Lower lobe of right lung (tissue), 2 donors: ENCODE measurements at regions not wholly inside any gene's neighbourhood (a gene's known extent, or its start where the extent isn't known, plus 50 kb on each side); places are given as distances from the start of the nearest gene placed in this dataset.

Source experiments
- ATAC-seq, 2 donors: fragments of 200-7000 bp; cut with Tn5 transposase; one replicate each; pipeline ENCODE4 v1.9.1; 2020 to 2022; ENCODE audit warnings: mild to moderate bottlenecking in 2 of 2, moderate library complexity in 2 of 2
- DNase-seq: peaks from one replicate; pipeline ENCODE4 v3.0.0-alpha.2; 2020
- H3K27ac ChIP-seq: fragments of 200-600 bp; one replicate; pipeline ENCODE4 v1.8.0; 2022
- H3K27me3 ChIP-seq: fragments of 200-600 bp; one replicate; pipeline ENCODE4 v1.8.0; 2022; ENCODE audit warnings: low read depth
- H3K36me3 ChIP-seq: fragments of 200-600 bp; one replicate; pipeline ENCODE4 v1.8.0; 2022; ENCODE audit warnings: mild to moderate bottlenecking
- H3K4me1 ChIP-seq: fragments of 200-600 bp; one replicate; pipeline ENCODE4 v1.8.0; 2022
- H3K4me3 ChIP-seq: fragments of 200-600 bp; one replicate; pipeline ENCODE4 v1.8.0; 2022; ENCODE audit warnings: mild to moderate bottlenecking
- H3K9me3 ChIP-seq: fragments of 200-600 bp; one replicate; pipeline ENCODE4 v1.8.0; 2022
- CTCF ChIP-seq: fragments of 200-600 bp; IDR thresholded peaks from one replicate; pipeline ENCODE4 v1.8.0; 2022; ENCODE audit warnings: antibody characterized with exemption, mild to moderate bottlenecking
- intact Hi-C: fragments of 100-400 bp; cut with DNase I; formaldehyde crosslinking; loops from one replicate; pipeline ENCODE4 v1.11.0; 2022
- donor health status: DM: no; HTN: yes; CAD: no; lungs with severe emphysema.

- Histone ChIP-seq H3K27me3 (no peaks in the 10 kb centered on the region), H3K4me1 (no peaks in the 10 kb centered on the region), H3K27ac (no peak overlapping the region), H3K4me3 (no peak overlapping the region), H3K9me3 (no peaks in the 10 kb centered on the region), H3K36me3 (no peaks in the 10 kb centered on the region)
- no peak for DNase-seq
- no peak for TF ChIP-seq CTCF
- intact Hi-C loops, result no loop called here
- no peak for ATAC-seq
Observed at GRCh38 chr2:41187376-41188122, 735.7 kb upstream of the SLC8A1 start.

GRCh38 chr2:41194230-41194629 lies 742.3 kb upstream of the SLC8A1 start:
- DNase-seq, result no peak
- intact Hi-C loops, result no loop called here
- no peak overlapping the region for H3K27ac ChIP-seq

GRCh38 chr2:41197781-41198180 lies 745.9 kb upstream of the SLC8A1 start:
- no peak for ATAC-seq
- no peak overlapping the region for H3K27ac ChIP-seq
- DNase-seq, result no peak
- H3K27me3 ChIP-seq, result no peaks in the 10 kb centered on the region
- TF ChIP-seq CTCF, result no peak
- no peak overlapping the region for H3K4me3 ChIP-seq
- no peaks in the 10 kb centered on the region for H3K4me1 ChIP-seq
- intact Hi-C loops, result no loop called here
- H3K36me3 ChIP-seq, result no peaks in the 10 kb centered on the region
- no peaks in the 10 kb centered on the region for H3K9me3 ChIP-seq

More at GRCh38 chr2:41194230-41194629, 742.3 kb upstream of the SLC8A1 start:
- no peaks in the 10 kb centered on the region for H3K9me3 ChIP-seq
- H3K4me1 ChIP-seq, result no peaks in the 10 kb centered on the region
- no peaks in the 10 kb centered on the region for H3K27me3 ChIP-seq
- ATAC-seq, result no peak
- H3K36me3 ChIP-seq, result no peaks in the 10 kb centered on the region
- no peak overlapping the region for H3K4me3 ChIP-seq
- TF ChIP-seq CTCF, result no peak

- DNase-seq, result no peak
Observed at GRCh38 chr2:41199334-41199733, 747.4 kb upstream of the SLC8A1 start.

GRCh38 chr2:41204315-41204714 lies 752.4 kb upstream of the SLC8A1 start:
- no peak for ATAC-seq
- Histone ChIP-seq H3K27me3 (no peaks in the 10 kb centered on the region), H3K27ac (no peak overlapping the region), H3K9me3 (no peaks in the 10 kb centered on the region), H3K4me3 (no peak overlapping the region), H3K4me1 (no peaks in the 10 kb centered on the region), H3K36me3 (no peaks in the 10 kb centered on the region)
- DNase-seq, result no peak
- no peak for TF ChIP-seq CTCF
- intact Hi-C loops, result no loop called here

More at GRCh38 chr2:41199334-41199733, 747.4 kb upstream of the SLC8A1 start:
- no peak for ATAC-seq
- Histone ChIP-seq H3K4me3 (no peak overlapping the region), H3K4me1 (no peaks in the 10 kb centered on the region), H3K27ac (no peak overlapping the region), H3K9me3 (no peaks in the 10 kb centered on the region), H3K36me3 (no peaks in the 10 kb centered on the region), H3K27me3 (no peaks in the 10 kb centered on the region)
- TF ChIP-seq CTCF, result no peak
- intact Hi-C loops, result no loop called here
